Esophagus muscularis mucosa (tissue), 3 donors: ENCODE measurements at regions not wholly inside any gene's neighbourhood (a gene's known extent, or its start where the extent isn't known, plus 50 kb on each side); places are given as distances from the start of the nearest gene placed in this dataset.

Source experiments
- CTCF ChIP-seq, 3 experiments: fragments of 200-600 bp in 2 of 3; fragments of 450-650 bp in 1 of 3; sonication (generic) in 2 of 3; IDR thresholded peaks; one replicate each; pipeline ENCODE4 v1.5.1; 2017 to 2019; ENCODE audit warnings: antibody characterized with exemption in 3 of 3, mild to moderate bottlenecking in 2 of 3, moderate library complexity in 1 of 3
- POLR2A ChIP-seq: fragments of 450-650 bp; IDR thresholded peaks from one replicate; pipeline ENCODE4 v1.6.1; 2017; ENCODE audit warnings: antibody characterized with exemption, moderate library complexity, mild to moderate bottlenecking, low read depth

- TF ChIP-seq CTCF (IDR thresholded peaks at IDR 0.05) = no peak
- no peak for TF ChIP-seq POLR2A
These were observed 574.9 kb downstream of the DIPK2A start for GRCh38 chr3:144546539-144546938.
